Endothelial cell (in vitro differentiated cells): ENCODE measurements at regions not wholly inside any gene's neighbourhood (a gene's known extent, or its start where the extent isn't known, plus 50 kb on each side); places are given as distances from the start of the nearest gene placed in this dataset.
"Not testable (repeated sequence)": the region's sequence is repeated elsewhere in the genome, so short reads cannot be mapped to it uniquely, and the experiment has no call there.

ENCODE experiments used
- DNase-seq: peaks from one replicate; pipeline ENCODE4 v3.0.0; 2021; ENCODE audit warnings: low spot score
- H3K27ac Mint-ChIP-seq: one replicate; pipeline ENCODE4 v1.8.0; 2021; ENCODE audit warnings: mixed read lengths, inconsistent platforms; ENCODE audit not compliant: unreplicated experiment
- H3K27me3 Mint-ChIP-seq: one replicate; pipeline ENCODE4 v1.8.0; 2021; ENCODE audit warnings: mild to moderate bottlenecking, moderate library complexity, mixed read lengths, inconsistent platforms; ENCODE audit not compliant: unreplicated experiment
- H3K36me3 Mint-ChIP-seq: one replicate; pipeline ENCODE4 v1.8.0; 2021; ENCODE audit warnings: mild to moderate bottlenecking, low read depth, mixed read lengths, inconsistent platforms; ENCODE audit not compliant: unreplicated experiment
- H3K4me1 Mint-ChIP-seq: one replicate; pipeline ENCODE4 v1.8.0; 2021; ENCODE audit warnings: mild to moderate bottlenecking, mixed read lengths, inconsistent platforms; ENCODE audit not compliant: unreplicated experiment
- H3K4me3 Mint-ChIP-seq: one replicate; pipeline ENCODE4 v1.8.0; 2021; ENCODE audit warnings: mild to moderate bottlenecking, mixed read lengths, inconsistent platforms; ENCODE audit not compliant: unreplicated experiment
- H3K9me3 Mint-ChIP-seq: one replicate; pipeline ENCODE4 v1.8.0; 2021; ENCODE audit warnings: mixed read lengths, inconsistent platforms; ENCODE audit not compliant: unreplicated experiment
- CTCF ChIP-seq: fragments of 200-600 bp; sonication (generic); IDR thresholded peaks from one replicate; pipeline ENCODE4 v1.5.0; 2021; ENCODE audit warnings: antibody characterized with exemption; ENCODE audit not compliant: unreplicated experiment

GRCh38 chr18:43827311-43827710 lies 550.0 kb upstream of the SYT4 start:
- no peak overlapping the region for H3K27ac Mint-ChIP-seq
- no peak for DNase-seq
- TF ChIP-seq CTCF: no peak
- no peaks in the 10 kb centered on the region for H3K36me3 Mint-ChIP-seq
- H3K9me3 Mint-ChIP-seq: no peaks in the 10 kb centered on the region
- H3K4me3 Mint-ChIP-seq: no peak overlapping the region
- H3K4me1 Mint-ChIP-seq: no peaks in the 10 kb centered on the region
- H3K27me3 Mint-ChIP-seq: no peaks in the 10 kb centered on the region

GRCh38 chr18:43830303-43830702 lies 553.0 kb upstream of the SYT4 start:
- DNase-seq: no peak
- no peak for TF ChIP-seq CTCF
- Mint-ChIP-seq H3K27me3 (no peaks in the 10 kb centered on the region), H3K9me3 (no peaks in the 10 kb centered on the region), H3K27ac (no peak overlapping the region), H3K4me3 (no peak overlapping the region), H3K4me1 (no peaks in the 10 kb centered on the region), H3K36me3 (no peaks in the 10 kb centered on the region)

- no peak for TF ChIP-seq CTCF
- no peak for DNase-seq
Measured at GRCh38 chr18:43830947-43831346, 553.7 kb upstream of the SYT4 start.

GRCh38 chr18:43846299-43846698 lies 569.0 kb upstream of the SYT4 start:
- TF ChIP-seq CTCF: no peak
- no peak overlapping the region for H3K4me3 Mint-ChIP-seq
- no peaks in the 10 kb centered on the region for H3K9me3 Mint-ChIP-seq
- H3K27ac Mint-ChIP-seq: no peak overlapping the region
- no peaks in the 10 kb centered on the region for H3K36me3 Mint-ChIP-seq
- H3K27me3 Mint-ChIP-seq: no peaks in the 10 kb centered on the region
- H3K4me1 Mint-ChIP-seq: peaks cover 5% of the 10 kb centered on the region
- no peak for DNase-seq

More at GRCh38 chr18:43830947-43831346, 553.7 kb upstream of the SYT4 start:
- no peaks in the 10 kb centered on the region for H3K4me1 Mint-ChIP-seq
- no peaks in the 10 kb centered on the region for H3K36me3 Mint-ChIP-seq
- H3K27ac Mint-ChIP-seq: no peak overlapping the region
- H3K27me3 Mint-ChIP-seq: no peaks in the 10 kb centered on the region
- H3K4me3 Mint-ChIP-seq: no peak overlapping the region
- H3K9me3 Mint-ChIP-seq: no peaks in the 10 kb centered on the region

- no peak for DNase-seq
- Mint-ChIP-seq H3K9me3 (no peaks in the 10 kb centered on the region), H3K27ac (no peak overlapping the region), H3K36me3 (no peaks in the 10 kb centered on the region), H3K27me3 (no peaks in the 10 kb centered on the region), H3K4me1 (peaks cover 5% of the 10 kb centered on the region), H3K4me3 (no peak overlapping the region)
- no peak for TF ChIP-seq CTCF
Measured at GRCh38 chr18:43847164-43848091, 570.1 kb upstream of the SYT4 start.

- H3K4me3 Mint-ChIP-seq, DNase-seq, H3K4me1 Mint-ChIP-seq, H3K27me3 Mint-ChIP-seq, H3K9me3 Mint-ChIP-seq, H3K27ac Mint-ChIP-seq, H3K36me3 Mint-ChIP-seq: not testable (repeated sequence)
Measured at GRCh38 chr18:43849831-43850230, 572.5 kb upstream of the SYT4 start.
